OCI-LY7 (cell line): ENCODE measurements at regions not wholly inside any gene's neighbourhood (a gene's known extent, or its start where the extent isn't known, plus 50 kb on each side); places are given as distances from the start of the nearest gene placed in this dataset.

Experiments used
- BruUV-seq: library from RNA; stranded (reverse); fragments of 400-500 nt; replicated peaks from 2 replicates; lab custom pipeline; 2021; lab: Mats Ljungman, UMichigan
- CTCF ChIA-PET: fragments of 300-600 bp; sonication (Branson Sonifier 250); formaldehyde crosslinking; loops from one replicate; lab custom pipeline; 2022; ENCODE audit warnings: antibody characterized with exemption; ENCODE audit not compliant: unreplicated experiment; lab: Charles Lee
- POLR2A ChIA-PET: fragments of 300-600 bp; sonication (Branson Sonifier 250); formaldehyde crosslinking; loops from one replicate; lab custom pipeline; 2022; ENCODE audit warnings: antibody characterized with exemption; lab: Charles Lee
- DNase-seq: peaks from one replicate; pipeline ENCODE4 v3.0.0-alpha.2; 2015; ENCODE audit warnings: low spot score
- H2AFZ ChIP-seq: fragments of 200-600 bp; sonication (generic), shearing (Covaris generic); 2 replicates; pipeline ENCODE4 v1.6.1; 2014; ENCODE audit warnings: mild to moderate bottlenecking, antibody characterized with exemption, low read length, moderate library complexity
- H3K27ac ChIP-seq: fragments of 200-600 bp; sonication (generic); 2 replicates; pipeline ENCODE4 v1.5.1; 2014; ENCODE audit warnings: mixed run types, low read depth, mild to moderate bottlenecking, moderate library complexity, low read length, inconsistent platforms; ENCODE audit not compliant: poor library complexity, severe bottlenecking
- H3K36me3 ChIP-seq: fragments of 200-600 bp; sonication (generic); 2 replicates; pipeline ENCODE4 v1.6.1; 2014; ENCODE audit warnings: mild to moderate bottlenecking, antibody characterized with exemption, low read length, moderate library complexity, mixed read lengths; ENCODE audit not compliant: insufficient read depth
- H3K4me1 ChIP-seq: fragments of 200-600 bp; sonication (generic); 2 replicates; pipeline ENCODE4 v1.5.1; 2014; ENCODE audit warnings: mild to moderate bottlenecking, low read length; ENCODE audit not compliant: insufficient read depth, poor library complexity, severe bottlenecking
- H3K4me2 ChIP-seq: fragments of 200-600 bp; sonication (generic); 2 replicates; pipeline ENCODE4 v1.6.1; 2014; ENCODE audit warnings: mild to moderate bottlenecking, low read length
- H3K4me3 ChIP-seq: fragments of 200-600 bp; sonication (generic); 2 replicates; pipeline ENCODE4 v1.5.1; 2014; ENCODE audit warnings: mild to moderate bottlenecking, low read depth, low read length; ENCODE audit not compliant: poor library complexity, severe bottlenecking
- H3K79me2 ChIP-seq: fragments of 200-600 bp; sonication (generic); 2 replicates; pipeline ENCODE4 v1.6.1; 2016; ENCODE audit warnings: low read depth, mild to moderate bottlenecking, low read length, moderate library complexity, mixed read lengths; ENCODE audit not compliant: insufficient read depth
- H3K9me2 ChIP-seq: fragments of 200-600 bp; sonication (generic); 2 replicates; pipeline ENCODE4 v1.6.1; 2016; ENCODE audit warnings: mild to moderate bottlenecking, low read length, mixed read lengths; ENCODE audit not compliant: insufficient read depth
- H3K9me3 ChIP-seq: fragments of 200-600 bp; sonication (generic); 2 replicates; pipeline ENCODE4 v1.6.1; 2014; ENCODE audit warnings: mild to moderate bottlenecking, mixed run types, low read length, mixed read lengths
- H4K20me1 ChIP-seq: fragments of 200-600 bp; sonication (generic); 2 replicates; pipeline ENCODE4 v1.6.1; 2014; ENCODE audit warnings: mild to moderate bottlenecking, antibody characterized with exemption, low read length, moderate library complexity, mixed read lengths; ENCODE audit not compliant: insufficient read depth
- CTCF ChIP-seq: fragments of 200-600 bp; sonication (generic); conservative IDR thresholded peaks from 2 replicates; pipeline ENCODE4 v1.5.1; 2014; ENCODE audit warnings: mild to moderate bottlenecking, antibody characterized with exemption, low read length, moderate library complexity, mixed read lengths
- EZH2phosphoT487 ChIP-seq: fragments of 200-600 bp; sonication (generic); IDR thresholded peaks from 2 replicates; pipeline ENCODE4 v1.6.1; 2018; ENCODE audit warnings: low read depth, borderline replicate concordance, mild to moderate bottlenecking, mixed run types, antibody characterized with exemption, low read length, moderate library complexity, mixed read lengths
- intact Hi-C: fragments of 100-400 bp; cut with micrococcal nuclease; formaldehyde crosslinking; loops from one replicate; pipeline ENCODE4 v1.10.0; 2022; ENCODE audit not compliant: unreplicated experiment

DNA sequence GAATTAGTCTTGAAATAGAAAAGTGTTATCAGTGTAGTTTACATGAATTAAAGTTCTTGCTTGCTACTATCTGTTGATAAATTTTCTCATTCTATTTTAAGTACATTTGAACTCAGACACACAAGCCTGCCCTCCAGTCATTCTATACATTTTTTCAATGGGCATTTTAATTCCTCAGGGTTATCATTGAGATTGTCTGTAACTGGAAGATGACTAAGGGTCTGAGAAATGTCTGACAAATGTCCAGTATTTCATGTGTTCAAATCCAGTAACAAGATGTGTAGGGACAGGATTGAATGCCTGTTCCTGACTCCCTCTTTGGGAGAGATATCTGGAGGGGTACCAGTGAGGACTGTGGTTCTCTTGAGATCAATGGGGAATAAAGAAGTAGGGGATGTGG lies 223.9 kb upstream of the ADAMTSL1 start:
- Histone ChIP-seq H3K79me2 (no peaks in the 10 kb centered on the region), H3K9me2 (no peaks in the 10 kb centered on the region), H4K20me1 (no peaks in the 10 kb centered on the region), H3K4me3 (no peak overlapping the region), H3K27ac (no peak overlapping the region), H3K4me2 (no peak overlapping the region), H2AFZ (no peak overlapping the region), H3K9me3 (no peaks in the 10 kb centered on the region), H3K4me1 (no peaks in the 10 kb centered on the region), H3K36me3 (no peaks in the 10 kb centered on the region)
- POLR2A ChIA-PET: no interaction called here
- intact Hi-C loops: no loop called here
- DNase-seq: no peak
- TF ChIP-seq EZH2phosphoT487 (no peak), CTCF (no peak)
- CTCF ChIA-PET: no interaction called here
- BruUV-seq: no TSS peak

DNA sequence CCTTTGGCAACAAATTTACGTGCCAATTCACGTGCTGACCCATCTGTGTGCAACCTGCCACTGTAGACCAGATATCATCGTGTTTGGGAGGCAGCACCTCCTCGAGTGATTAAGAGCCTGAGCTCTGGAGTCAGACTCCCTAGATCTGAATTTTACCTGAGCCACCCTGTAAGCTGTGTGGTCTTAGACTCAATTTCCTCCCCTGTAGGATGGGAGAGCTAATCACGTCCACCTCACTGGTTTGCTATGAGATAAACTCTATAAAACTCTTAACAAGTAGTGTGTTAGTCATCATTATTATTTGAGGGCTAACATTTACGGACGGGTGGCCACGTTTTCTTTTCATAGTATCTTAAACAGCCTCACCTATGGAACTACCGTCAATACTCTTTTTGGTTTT lies 220.0 kb upstream of the ADAMTSL1 start:
- H3K4me1 ChIP-seq: no peaks in the 10 kb centered on the region
- ChIA-PET POLR2A (interaction anchor here (0.7 kb wide), 1 partner anchor 25 kb away, joined by 5 read pairs; no protein-coding TSS in a partner anchor), CTCF (interaction anchor here (1.3 kb wide), 1 partner anchor 142 kb away, joined by 4 read pairs; no protein-coding TSS in a partner anchor)
- no peak overlapping the region for H3K4me2 ChIP-seq
- DNase-seq: no peak
- H3K9me2 ChIP-seq: no peaks in the 10 kb centered on the region
- H2AFZ ChIP-seq: no peak overlapping the region
- no peak overlapping the region for H3K27ac ChIP-seq
- no TSS peak for BruUV-seq
- H3K79me2 ChIP-seq: no peaks in the 10 kb centered on the region
- intact Hi-C loops: loop anchor here (2.0 kb wide), 2 partner anchors 189 to 1203 kb away; no protein-coding TSS in a partner anchor
- no peaks in the 10 kb centered on the region for H4K20me1 ChIP-seq
- no peak for TF ChIP-seq EZH2phosphoT487
- TF ChIP-seq CTCF: no peak
- H3K4me3 ChIP-seq: no peak overlapping the region
- H3K36me3 ChIP-seq: no peaks in the 10 kb centered on the region
- H3K9me3 ChIP-seq: no peaks in the 10 kb centered on the region

- Histone ChIP-seq H3K79me2 (no peaks in the 10 kb centered on the region), H3K36me3 (no peaks in the 10 kb centered on the region), H3K9me2 (no peaks in the 10 kb centered on the region), H3K4me3 (no peak overlapping the region), H3K4me1 (no peaks in the 10 kb centered on the region), H3K27ac (no peak overlapping the region), H3K4me2 (no peak overlapping the region), H4K20me1 (no peaks in the 10 kb centered on the region), H2AFZ (no peak overlapping the region), H3K9me3 (no peaks in the 10 kb centered on the region)
- ChIA-PET POLR2A (no interaction called here), CTCF (interaction anchor here (1.0 to 1.3 kb wide), 2 partner anchors 11 to 141 kb away, joined by 3 to 4 read pairs; no protein-coding TSS in a partner anchor)
- BruUV-seq: no TSS peak
- DNase-seq: peak; percentile 79
- TF ChIP-seq EZH2phosphoT487 (no peak), CTCF (peak; percentile 98)
- intact Hi-C loops: loop anchor here (2.0 to 5.0 kb wide), 4 partner anchors 142 to 1202 kb away; no protein-coding TSS in a partner anchor
These were observed 218.8 kb upstream of the ADAMTSL1 start for GRCh38 chr9:18255158-18255629.
